NCI-H460 (cell line): ENCODE measurements at regions not wholly inside any gene's neighbourhood (a gene's known extent, or its start where the extent isn't known, plus 50 kb on each side); places are given as distances from the start of the nearest gene placed in this dataset.
"Not testable (repeated sequence)": the region's sequence is repeated elsewhere in the genome, so short reads cannot be mapped to it uniquely, and the experiment has no call there.

Source experiments
- DNase-seq: peaks from one replicate; pipeline ENCODE4 v3.0.0-alpha.2; 2016; ENCODE audit warnings: low read depth; ENCODE audit errors: extremely low read depth

- DNase-seq: not testable (repeated sequence)
Measured at GRCh38 chr9:39663020-39663419, 307.6 kb downstream of the SPATA31A1 start.

- DNase-seq: not testable (repeated sequence)
Measured at GRCh38 chr9:39663713-39664112, 308.2 kb downstream of the SPATA31A1 start.

GRCh38 chr9:39665020-39665419 is 309.6 kb downstream of the SPATA31A1 start:
- DNase-seq: not testable (repeated sequence)

- not testable (repeated sequence) for DNase-seq
Measured at GRCh38 chr9:39674437-39675210, 319.2 kb downstream of the SPATA31A1 start.

GRCh38 chr9:39675211-39675553 is 319.7 kb downstream of the SPATA31A1 start:
- not testable (repeated sequence) for DNase-seq

GRCh38 chr9:39678534-39679263 is 323.2 kb downstream of the SPATA31A1 start:
- DNase-seq: not testable (repeated sequence)

GRCh38 chr9:39680694-39681401 is 325.4 kb downstream of the SPATA31A1 start:
- not testable (repeated sequence) for DNase-seq

GRCh38 chr9:39728862-39729261 is 373.4 kb downstream of the SPATA31A1 start:
- DNase-seq: not testable (repeated sequence)

GRCh38 chr9:39744898-39745297 is 389.4 kb downstream of the SPATA31A1 start:
- DNase-seq: not testable (repeated sequence)

GRCh38 chr9:39775570-39775969 is 420.1 kb downstream of the SPATA31A1 start:
- not testable (repeated sequence) for DNase-seq

GRCh38 chr9:39791356-39791755 is 435.9 kb downstream of the SPATA31A1 start:
- not testable (repeated sequence) for DNase-seq

GRCh38 chr9:39797935-39798334 is 442.5 kb downstream of the SPATA31A1 start:
- DNase-seq: not testable (repeated sequence)

GRCh38 chr9:39799252-39799651 is 443.8 kb downstream of the SPATA31A1 start:
- DNase-seq: not testable (repeated sequence)

GRCh38 chr9:39802561-39802960 is 447.1 kb downstream of the SPATA31A1 start:
- DNase-seq: not testable (repeated sequence)

GRCh38 chr9:39809401-39810226 is 454.1 kb downstream of the SPATA31A1 start:
- DNase-seq: peak; percentile 15

- DNase-seq: not testable (repeated sequence)
Measured at GRCh38 chr9:39810401-39810800, 454.9 kb downstream of the SPATA31A1 start.

GRCh38 chr9:39811615-39812014 is 456.1 kb downstream of the SPATA31A1 start:
- DNase-seq: not testable (repeated sequence)

- not testable (repeated sequence) for DNase-seq
Measured at GRCh38 chr9:39828457-39828856, 473.0 kb downstream of the SPATA31A1 start.
